ENCODE measurements at regions not wholly inside any gene's neighbourhood (a gene's known extent, or its start where the extent isn't known, plus 50 kb on each side); places are given as distances from the start of the nearest gene placed in this dataset.
"Not testable (repeated sequence)": the region's sequence is repeated elsewhere in the genome, so short reads cannot be mapped to it uniquely, and the experiment has no call there.

GRCh38 chr2:221914334-221914880 is 342.3 kb upstream of the EPHA4 start:
- no peak for FAIRE-seq

- no peak for FAIRE-seq
Observed at GRCh38 chr2:221911890-221912289, 339.8 kb upstream of the EPHA4 start.

- no peak for FAIRE-seq
Observed at GRCh38 chr2:221911321-221911720, 339.2 kb upstream of the EPHA4 start.

- no peak for FAIRE-seq
Observed at GRCh38 chr2:221908518-221908917, 336.4 kb upstream of the EPHA4 start.

- FAIRE-seq: no peak
Observed at GRCh38 chr2:221897718-221898117, 325.6 kb upstream of the EPHA4 start.

- FAIRE-seq: no peak
Observed at GRCh38 chr2:221896505-221897151, 324.5 kb upstream of the EPHA4 start.

- no peak for FAIRE-seq
Observed at GRCh38 chr2:221895366-221896121, 323.4 kb upstream of the EPHA4 start.

GRCh38 chr2:221893501-221893900 is 321.4 kb upstream of the EPHA4 start:
- FAIRE-seq: no peak

- not testable (repeated sequence) for FAIRE-seq
Observed at GRCh38 chr2:221892006-221892405, 319.9 kb upstream of the EPHA4 start.

- no peak for FAIRE-seq
Observed at GRCh38 chr2:221883976-221884375, 311.9 kb upstream of the EPHA4 start.

GRCh38 chr2:221876016-221876415 is 303.9 kb upstream of the EPHA4 start:
- FAIRE-seq: no peak

GRCh38 chr2:221874444-221874843 is 302.3 kb upstream of the EPHA4 start:
- no peak for FAIRE-seq

GRCh38 chr2:221857719-221858118 is 285.6 kb upstream of the EPHA4 start:
- no peak for FAIRE-seq

GRCh38 chr2:221853297-221853696 is 281.2 kb upstream of the EPHA4 start:
- no peak for FAIRE-seq

GRCh38 chr2:221851531-221852045 is 279.5 kb upstream of the EPHA4 start:
- FAIRE-seq: no peak

- no peak for FAIRE-seq
Observed at GRCh38 chr2:221850076-221850475, 278.0 kb upstream of the EPHA4 start.

GRCh38 chr2:221848286-221848685 is 276.2 kb upstream of the EPHA4 start:
- FAIRE-seq: no peak

GRCh38 chr2:221845021-221845365 is 272.9 kb upstream of the EPHA4 start:
- FAIRE-seq: no peak

- no peak for FAIRE-seq
Observed at GRCh38 chr2:221844212-221845020, 272.3 kb upstream of the EPHA4 start.

- no peak for FAIRE-seq
Observed at GRCh38 chr2:221836095-221836494, 264.0 kb upstream of the EPHA4 start.

- no peak for FAIRE-seq
Observed at GRCh38 chr2:221833966-221834365, 261.9 kb upstream of the EPHA4 start.

- FAIRE-seq: no peak
Observed at GRCh38 chr2:221831051-221831450, 258.9 kb upstream of the EPHA4 start.

- FAIRE-seq: no peak
Observed at GRCh38 chr2:221822416-221822815, 250.3 kb upstream of the EPHA4 start.
